ENCODE measurements at regions not wholly inside any gene's neighbourhood (a gene's known extent, or its start where the extent isn't known, plus 50 kb on each side); places are given as distances from the start of the nearest gene placed in this dataset.

DNA sequence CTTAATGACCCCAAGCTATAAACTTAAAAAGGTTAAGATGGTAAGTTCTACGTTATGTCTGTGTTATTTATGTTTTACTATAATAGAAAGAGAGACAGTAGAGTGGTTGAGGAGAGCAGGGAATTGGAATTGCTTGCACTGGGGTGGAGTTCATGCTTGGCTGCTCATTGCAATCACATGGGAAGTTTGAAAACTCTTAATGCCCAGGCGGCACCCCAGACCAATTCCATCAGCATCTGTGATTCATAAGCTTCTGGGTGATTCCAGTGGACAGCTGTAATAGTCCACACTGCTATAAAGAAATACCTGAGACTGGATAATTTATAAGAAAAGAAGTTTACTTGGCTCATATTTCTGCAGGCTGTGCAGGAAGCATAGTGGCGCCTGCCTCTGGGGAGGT lies 323.9 kb upstream of the MSX2 start:
- TF ChIP-seq, protein P1, sequence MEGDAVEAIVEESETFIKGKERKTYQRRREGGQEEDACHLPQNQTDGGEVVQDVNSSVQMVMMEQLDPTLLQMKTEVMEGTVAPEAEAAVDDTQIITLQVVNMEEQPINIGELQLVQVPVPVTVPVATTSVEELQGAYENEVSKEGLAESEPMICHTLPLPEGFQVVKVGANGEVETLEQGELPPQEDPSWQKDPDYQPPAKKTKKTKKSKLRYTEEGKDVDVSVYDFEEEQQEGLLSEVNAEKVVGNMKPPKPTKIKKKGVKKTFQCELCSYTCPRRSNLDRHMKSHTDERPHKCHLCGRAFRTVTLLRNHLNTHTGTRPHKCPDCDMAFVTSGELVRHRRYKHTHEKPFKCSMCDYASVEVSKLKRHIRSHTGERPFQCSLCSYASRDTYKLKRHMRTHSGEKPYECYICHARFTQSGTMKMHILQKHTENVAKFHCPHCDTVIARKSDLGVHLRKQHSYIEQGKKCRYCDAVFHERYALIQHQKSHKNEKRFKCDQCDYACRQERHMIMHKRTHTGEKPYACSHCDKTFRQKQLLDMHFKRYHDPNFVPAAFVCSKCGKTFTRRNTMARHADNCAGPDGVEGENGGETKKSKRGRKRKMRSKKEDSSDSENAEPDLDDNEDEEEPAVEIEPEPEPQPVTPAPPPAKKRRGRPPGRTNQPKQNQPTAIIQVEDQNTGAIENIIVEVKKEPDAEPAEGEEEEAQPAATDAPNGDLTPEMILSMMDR (IDR thresholded peaks at IDR 0.05), result no peak
- TF ChIP-seq POLR2A (IDR thresholded peaks at IDR 0.05), result no peak

Measured in tibial nerve (tissue), 3 donors.